ENCODE measurements at regions not wholly inside any gene's neighbourhood (a gene's known extent, or its start where the extent isn't known, plus 50 kb on each side); places are given as distances from the start of the nearest gene placed in this dataset.
"Not testable (repeated sequence)": the region's sequence is repeated elsewhere in the genome, so short reads cannot be mapped to it uniquely, and the experiment has no call there.

DNA sequence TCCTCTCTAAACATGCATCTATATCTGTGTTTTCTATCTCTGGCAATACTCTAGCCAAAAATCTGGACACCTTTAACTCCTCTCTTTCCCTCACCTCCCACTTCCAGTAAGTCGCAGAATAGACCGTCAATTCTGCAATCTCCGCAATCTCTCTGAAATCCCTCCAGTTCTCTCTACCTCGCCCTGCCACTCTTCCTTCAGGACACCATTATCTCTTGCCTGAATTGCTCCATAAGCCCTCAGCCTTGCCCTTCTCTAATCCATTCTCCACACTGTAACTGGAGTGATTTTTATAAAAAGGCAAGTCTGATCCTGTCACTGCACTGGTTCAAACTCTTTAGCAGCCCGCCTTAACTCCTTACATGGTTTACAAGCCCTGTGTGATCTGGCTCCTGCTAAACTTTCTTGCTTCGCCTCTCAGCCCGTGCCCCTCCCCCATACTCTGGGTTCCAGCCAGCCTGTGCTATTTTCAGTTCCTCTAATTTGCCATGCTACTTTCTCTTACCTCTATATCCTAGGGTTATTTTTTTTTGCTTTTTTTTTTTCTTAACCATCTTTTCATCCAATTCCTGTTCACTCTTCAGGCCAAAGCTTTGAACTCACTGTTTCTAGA, 73.0 kb upstream of the ARL17B start:
- TF ChIP-seq, protein P1, sequence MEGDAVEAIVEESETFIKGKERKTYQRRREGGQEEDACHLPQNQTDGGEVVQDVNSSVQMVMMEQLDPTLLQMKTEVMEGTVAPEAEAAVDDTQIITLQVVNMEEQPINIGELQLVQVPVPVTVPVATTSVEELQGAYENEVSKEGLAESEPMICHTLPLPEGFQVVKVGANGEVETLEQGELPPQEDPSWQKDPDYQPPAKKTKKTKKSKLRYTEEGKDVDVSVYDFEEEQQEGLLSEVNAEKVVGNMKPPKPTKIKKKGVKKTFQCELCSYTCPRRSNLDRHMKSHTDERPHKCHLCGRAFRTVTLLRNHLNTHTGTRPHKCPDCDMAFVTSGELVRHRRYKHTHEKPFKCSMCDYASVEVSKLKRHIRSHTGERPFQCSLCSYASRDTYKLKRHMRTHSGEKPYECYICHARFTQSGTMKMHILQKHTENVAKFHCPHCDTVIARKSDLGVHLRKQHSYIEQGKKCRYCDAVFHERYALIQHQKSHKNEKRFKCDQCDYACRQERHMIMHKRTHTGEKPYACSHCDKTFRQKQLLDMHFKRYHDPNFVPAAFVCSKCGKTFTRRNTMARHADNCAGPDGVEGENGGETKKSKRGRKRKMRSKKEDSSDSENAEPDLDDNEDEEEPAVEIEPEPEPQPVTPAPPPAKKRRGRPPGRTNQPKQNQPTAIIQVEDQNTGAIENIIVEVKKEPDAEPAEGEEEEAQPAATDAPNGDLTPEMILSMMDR (IDR thresholded peaks at IDR 0.05 in 2 of 3, conservative IDR thresholded peaks at IDR 0.05 in 1 of 3; ENCODE audit: insufficient read depth in 2 of 3, low read depth in 1 of 3, low read length in 3 of 3) = not testable (repeated sequence)
- not testable (repeated sequence) for TF ChIP-seq SNIP1 (IDR thresholded peaks at IDR 0.05; ENCODE audit: low read depth); SRF (CRISPR knock-in tag; IDR thresholded peaks at IDR 0.05); L3MBTL2 (IDR thresholded peaks at IDR 0.05); NRF1 (conservative IDR thresholded peaks at IDR 0.05 in 1 of 2, IDR thresholded peaks at IDR 0.05 in 1 of 2); ZFP30 (CRISPR knock-in tag; IDR thresholded peaks at IDR 0.05; ENCODE audit: borderline replicate concordance); POLR2A (conservative IDR thresholded peaks at IDR 0.05); FOXJ3 (CRISPR knock-in tag; IDR thresholded peaks at IDR 0.05); RCOR1 (IDR thresholded peaks at IDR 0.05; ENCODE audit: borderline replicate concordance in 1 of 2, low read depth in 2 of 2, low read length in 2 of 2); SRSF9 (IDR thresholded peaks at IDR 0.05; ENCODE audit: borderline replicate concordance, low read depth, low read length); NELFE (IDR thresholded peaks at IDR 0.05; ENCODE audit: insufficient read depth, insufficient read length)
- TF ChIP-seq, protein P2, sequence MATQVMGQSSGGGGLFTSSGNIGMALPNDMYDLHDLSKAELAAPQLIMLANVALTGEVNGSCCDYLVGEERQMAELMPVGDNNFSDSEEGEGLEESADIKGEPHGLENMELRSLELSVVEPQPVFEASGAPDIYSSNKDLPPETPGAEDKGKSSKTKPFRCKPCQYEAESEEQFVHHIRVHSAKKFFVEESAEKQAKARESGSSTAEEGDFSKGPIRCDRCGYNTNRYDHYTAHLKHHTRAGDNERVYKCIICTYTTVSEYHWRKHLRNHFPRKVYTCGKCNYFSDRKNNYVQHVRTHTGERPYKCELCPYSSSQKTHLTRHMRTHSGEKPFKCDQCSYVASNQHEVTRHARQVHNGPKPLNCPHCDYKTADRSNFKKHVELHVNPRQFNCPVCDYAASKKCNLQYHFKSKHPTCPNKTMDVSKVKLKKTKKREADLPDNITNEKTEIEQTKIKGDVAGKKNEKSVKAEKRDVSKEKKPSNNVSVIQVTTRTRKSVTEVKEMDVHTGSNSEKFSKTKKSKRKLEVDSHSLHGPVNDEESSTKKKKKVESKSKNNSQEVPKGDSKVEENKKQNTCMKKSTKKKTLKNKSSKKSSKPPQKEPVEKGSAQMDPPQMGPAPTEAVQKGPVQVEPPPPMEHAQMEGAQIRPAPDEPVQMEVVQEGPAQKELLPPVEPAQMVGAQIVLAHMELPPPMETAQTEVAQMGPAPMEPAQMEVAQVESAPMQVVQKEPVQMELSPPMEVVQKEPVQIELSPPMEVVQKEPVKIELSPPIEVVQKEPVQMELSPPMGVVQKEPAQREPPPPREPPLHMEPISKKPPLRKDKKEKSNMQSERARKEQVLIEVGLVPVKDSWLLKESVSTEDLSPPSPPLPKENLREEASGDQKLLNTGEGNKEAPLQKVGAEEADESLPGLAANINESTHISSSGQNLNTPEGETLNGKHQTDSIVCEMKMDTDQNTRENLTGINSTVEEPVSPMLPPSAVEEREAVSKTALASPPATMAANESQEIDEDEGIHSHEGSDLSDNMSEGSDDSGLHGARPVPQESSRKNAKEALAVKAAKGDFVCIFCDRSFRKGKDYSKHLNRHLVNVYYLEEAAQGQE (IDR thresholded peaks at IDR 0.05; ENCODE audit: borderline replicate concordance) = not testable (repeated sequence)
- TF ChIP-seq, protein P2 (CRISPR knock-in tag; IDR thresholded peaks at IDR 0.05; ENCODE audit: low read depth) = not testable (repeated sequence)
- TF ChIP-seq, protein P3, sequence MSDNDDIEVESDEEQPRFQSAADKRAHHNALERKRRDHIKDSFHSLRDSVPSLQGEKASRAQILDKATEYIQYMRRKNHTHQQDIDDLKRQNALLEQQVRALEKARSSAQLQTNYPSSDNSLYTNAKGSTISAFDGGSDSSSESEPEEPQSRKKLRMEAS (CRISPR knock-in tag; IDR thresholded peaks at IDR 0.05) = not testable (repeated sequence)
- TF ChIP-seq, protein P4, sequence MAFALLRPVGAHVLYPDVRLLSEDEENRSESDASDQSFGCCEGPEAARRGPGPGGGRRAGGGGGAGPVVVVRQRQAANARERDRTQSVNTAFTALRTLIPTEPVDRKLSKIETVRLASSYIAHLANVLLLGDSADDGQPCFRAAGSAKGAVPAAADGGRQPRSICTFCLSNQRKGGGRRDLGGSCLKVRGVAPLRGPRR (CRISPR knock-in tag; IDR thresholded peaks at IDR 0.05) = not testable (repeated sequence)
